Hepatic stellate cell (primary cell): ENCODE measurements at regions not wholly inside any gene's neighbourhood (a gene's known extent, or its start where the extent isn't known, plus 50 kb on each side); places are given as distances from the start of the nearest gene placed in this dataset.

Experiments used
- DNase-seq: peaks from one replicate; pipeline ENCODE4 v3.0.0; 2011; ENCODE audit warnings: low spot score

GRCh38 chr1:34270181-34270580 lies 93.5 kb downstream of the C1orf94 start:
- no peak for DNase-seq

DNA sequence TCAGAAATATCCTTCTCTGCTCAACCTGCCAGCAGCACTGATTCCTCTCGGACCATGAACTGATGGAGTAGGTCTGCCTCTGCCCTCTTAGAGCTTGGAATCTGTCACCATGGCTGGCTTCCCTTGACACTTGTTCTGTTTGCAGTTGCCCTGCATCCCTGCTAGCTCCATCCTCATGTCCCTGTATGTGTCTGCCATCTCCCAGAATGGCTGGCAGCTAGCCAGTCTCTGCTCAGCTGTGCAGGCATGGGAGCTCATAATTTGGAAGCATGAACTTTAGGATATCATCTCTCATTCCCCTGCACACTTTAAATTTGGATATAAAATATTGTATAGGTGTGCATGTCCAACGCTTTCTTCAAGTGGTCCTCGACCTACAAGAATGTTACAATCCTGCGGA lies 95.4 kb downstream of the C1orf94 start:
- no peak for DNase-seq

GRCh38 chr1:34275150-34275549 lies 98.4 kb downstream of the C1orf94 start:
- no peak for DNase-seq

- no peak for DNase-seq
Observed at GRCh38 chr1:34276606-34277005, 99.9 kb downstream of the C1orf94 start.

DNA sequence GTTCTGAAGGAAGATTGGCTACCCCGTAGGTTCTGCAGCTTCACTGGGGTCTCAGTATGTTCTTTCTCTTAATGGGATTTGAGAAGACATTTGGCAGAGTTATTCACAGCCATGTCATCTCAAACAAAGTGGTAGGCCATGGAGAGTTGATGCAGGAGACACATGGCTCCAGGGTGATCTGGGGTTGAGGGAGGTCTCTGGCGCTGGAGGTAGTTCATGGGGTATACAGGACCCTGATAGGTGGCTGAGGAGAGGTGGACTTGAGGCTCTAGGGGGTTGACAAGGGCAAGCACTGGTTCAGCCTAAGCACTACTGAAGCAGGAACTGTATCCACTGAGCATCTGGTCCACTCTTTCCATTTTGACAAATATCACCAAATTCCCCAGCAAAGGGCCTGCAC lies 100.4 kb downstream of the C1orf94 start:
- no peak for DNase-seq

- no peak for DNase-seq
Observed at GRCh38 chr1:34278211-34278610, 101.5 kb downstream of the C1orf94 start.

GRCh38 chr1:34279971-34280370 lies 103.3 kb downstream of the C1orf94 start:
- no peak for DNase-seq

DNA sequence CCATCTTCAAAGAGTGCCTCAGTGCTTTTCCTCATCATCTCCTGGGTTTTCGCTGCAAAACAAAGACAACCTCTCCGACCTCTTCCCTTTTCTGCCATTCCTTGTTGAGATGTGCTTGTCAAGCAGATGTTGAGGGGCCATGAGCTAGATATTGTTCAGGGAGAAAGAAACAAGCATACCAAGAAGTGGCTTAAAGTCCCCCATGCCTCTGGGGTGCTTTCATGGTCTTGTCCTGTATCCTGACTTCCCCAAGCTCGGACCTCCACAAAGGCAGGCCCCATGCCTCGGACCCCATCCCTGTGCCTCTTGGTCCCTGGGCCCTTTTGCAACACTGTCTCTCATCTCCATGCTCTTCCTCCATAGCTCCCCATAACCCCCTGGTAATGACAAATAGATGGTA lies 103.8 kb downstream of the C1orf94 start:
- DNase-seq: no peak

GRCh38 chr1:34283142-34283541 lies 106.4 kb downstream of the C1orf94 start:
- DNase-seq: no peak

- no peak for DNase-seq
Observed at GRCh38 chr1:34286511-34286910, 109.8 kb downstream of the C1orf94 start.

GRCh38 chr1:34290831-34291230 lies 114.1 kb downstream of the C1orf94 start:
- DNase-seq: no peak

GRCh38 chr1:34292472-34292871 lies 115.8 kb downstream of the C1orf94 start:
- no peak for DNase-seq

DNA sequence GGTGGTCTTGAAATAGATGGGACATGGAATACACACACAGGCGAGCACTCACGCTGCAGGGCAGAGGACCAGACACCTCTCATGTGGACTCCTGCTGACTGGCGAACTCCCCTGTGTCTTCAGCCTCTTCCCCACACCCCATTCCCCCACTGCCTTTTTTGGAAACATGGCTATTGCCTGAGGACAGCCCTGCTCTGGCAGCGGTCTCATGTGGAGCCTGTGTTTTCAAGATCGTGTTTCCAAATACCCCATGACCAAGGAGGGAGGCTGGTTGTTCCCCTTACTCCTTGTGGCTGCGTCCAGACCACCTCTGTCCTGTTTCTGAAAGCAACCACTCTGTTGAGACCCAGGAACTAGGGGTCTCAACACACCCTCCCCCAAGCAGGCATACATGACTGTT lies 119.4 kb downstream of the C1orf94 start:
- DNase-seq: no peak

GRCh38 chr1:34302798-34303197 lies 126.1 kb downstream of the C1orf94 start:
- no peak for DNase-seq

DNA sequence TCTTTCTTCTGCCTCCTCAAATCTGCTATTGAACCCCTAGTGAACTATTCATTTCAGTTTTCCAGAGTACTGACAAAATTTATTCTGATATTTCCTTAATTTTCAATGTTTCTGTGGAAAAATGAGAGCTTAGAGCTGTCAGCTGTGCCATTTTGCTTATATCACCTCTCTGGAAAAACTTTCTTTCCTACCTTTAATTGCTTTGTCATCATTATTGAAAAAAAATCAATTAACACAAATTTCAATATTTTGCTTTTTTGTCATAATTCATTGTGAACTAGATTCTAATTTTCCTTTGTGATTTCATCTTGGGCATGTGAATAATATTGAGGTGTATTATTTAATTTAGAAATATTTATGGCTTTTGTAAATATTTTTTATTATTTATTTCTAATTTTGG lies 126.5 kb downstream of the C1orf94 start:
- DNase-seq: no peak

- no peak for DNase-seq
Observed at GRCh38 chr1:34306568-34306967, 129.9 kb downstream of the C1orf94 start.

GRCh38 chr1:34312359-34312758 lies 135.7 kb downstream of the C1orf94 start:
- DNase-seq: no peak

DNA sequence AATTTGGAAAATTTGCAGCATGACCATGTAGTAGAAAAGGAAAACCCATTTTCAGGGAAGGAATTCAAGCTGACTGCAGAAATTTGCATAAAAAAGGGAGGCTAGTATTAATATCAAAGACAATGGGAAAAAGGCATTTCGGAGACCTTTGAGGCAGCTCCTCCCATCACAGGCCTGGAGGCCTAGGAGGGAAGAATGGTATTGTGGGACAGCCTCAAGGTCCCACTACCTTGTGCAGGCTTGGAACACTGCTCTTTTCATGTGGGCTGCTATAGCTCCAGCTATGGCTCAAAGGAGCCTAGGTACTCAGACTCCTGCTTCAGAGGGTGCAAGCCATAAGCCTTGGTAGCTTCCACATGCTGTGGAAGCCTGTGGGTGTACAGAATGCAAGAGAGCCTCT lies 139.3 kb downstream of the C1orf94 start:
- no peak for DNase-seq

- no peak for DNase-seq
Observed at GRCh38 chr1:34316773-34317172, 140.1 kb downstream of the C1orf94 start.

- DNase-seq: no peak
Observed at GRCh38 chr1:34319218-34319617, 142.5 kb downstream of the C1orf94 start.

- no peak for DNase-seq
Observed at GRCh38 chr1:34320053-34320669, 143.5 kb downstream of the C1orf94 start.

DNA sequence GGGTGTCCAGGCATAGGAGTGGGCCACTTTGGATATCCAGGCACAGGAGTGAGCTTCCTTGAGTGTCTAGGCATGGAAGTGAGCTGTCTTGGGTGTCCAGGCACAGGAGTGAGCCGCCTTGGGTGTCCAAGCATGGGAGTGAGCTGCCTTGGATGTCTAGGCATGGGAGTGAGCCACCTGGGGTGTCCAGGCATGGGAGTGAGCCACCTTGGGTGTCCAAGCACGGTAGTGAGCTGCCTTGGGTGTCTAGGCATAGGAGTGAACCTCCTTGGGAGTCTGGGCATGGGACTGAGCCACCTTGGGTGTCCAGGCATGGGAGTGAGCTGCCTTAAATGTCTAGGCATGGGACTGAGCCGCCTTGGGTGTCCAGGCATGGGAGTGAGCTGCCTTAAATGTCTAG lies 146.3 kb downstream of the C1orf94 start:
- no peak for DNase-seq

DNA sequence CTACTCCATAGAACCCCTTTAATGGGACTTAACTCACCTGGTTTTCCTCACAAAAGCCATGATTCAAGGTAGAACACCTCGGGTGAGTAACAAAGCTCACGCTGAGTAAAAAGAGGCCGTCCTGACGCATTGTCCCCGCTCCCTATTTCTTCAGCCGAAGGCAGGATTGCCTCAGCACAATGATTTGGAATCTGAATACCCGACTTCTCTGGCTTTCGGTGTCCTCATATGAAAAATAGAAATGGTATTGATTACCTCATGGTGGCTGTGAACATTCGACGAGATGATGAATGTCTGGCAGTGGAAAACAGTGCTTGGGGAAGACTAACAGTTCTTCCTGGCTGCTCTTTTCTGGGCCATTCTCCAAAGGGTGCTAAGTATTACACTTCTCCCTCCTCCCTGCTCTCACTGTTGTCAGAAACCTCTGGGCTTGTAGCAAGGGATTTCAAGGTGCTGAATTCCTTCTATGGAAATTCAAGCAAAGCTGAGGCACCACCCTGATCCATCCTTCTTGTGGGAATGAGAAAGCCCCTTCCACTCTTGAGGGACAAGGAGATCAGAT lies 148.3 kb downstream of the C1orf94 start:
- no peak for DNase-seq

GRCh38 chr1:34328281-34328799 lies 151.6 kb downstream of the C1orf94 start:
- no peak for DNase-seq
